ENCODE measurements at regions not wholly inside any gene's neighbourhood (a gene's known extent, or its start where the extent isn't known, plus 50 kb on each side); places are given as distances from the start of the nearest gene placed in this dataset.

DNA sequence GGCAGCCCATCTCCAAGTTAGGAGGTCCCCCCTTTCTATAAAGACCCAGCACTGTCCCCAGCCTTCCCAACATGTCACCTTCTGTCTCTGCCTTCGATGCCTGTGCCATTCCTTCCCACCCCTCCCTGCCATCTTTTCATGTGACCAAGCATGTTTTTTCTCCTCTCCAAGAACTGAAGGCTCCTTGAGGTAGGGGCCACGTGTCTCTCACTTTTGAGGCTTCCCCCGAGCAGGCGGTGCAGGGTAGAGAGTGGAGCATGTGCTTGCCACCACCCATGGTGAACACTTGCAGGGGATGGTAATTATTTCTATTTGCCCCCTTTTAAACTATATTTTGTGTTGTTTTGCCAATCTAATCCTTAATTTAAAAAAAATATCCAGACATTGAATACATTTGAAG is 168.4 kb downstream of the ACKR3 start:
- TF ChIP-seq EP300 (IDR thresholded peaks at IDR 0.05) = no peak
- no peak for TF ChIP-seq POLR2A (IDR thresholded peaks at IDR 0.05)
- TF ChIP-seq POLR2AphosphoS5 (IDR thresholded peaks at IDR 0.05) = no peak
- TF ChIP-seq CTCF (IDR thresholded peaks at IDR 0.05) = no peak
- no peak for DNase-seq
- Histone ChIP-seq H3K27ac (no peak overlapping the region), H3K4me1 (peaks cover 0 to 4% (median 0%) of the 10 kb centered on the region in 4 donors), H3K27me3 (no peaks in the 10 kb centered on the region), H3K4me3 (no peak overlapping the region), H3K9me3 (no peaks in the 10 kb centered on the region), H3K36me3 (no peaks in the 10 kb centered on the region)
- 87 to 93% (median 93%) methylated on average over 4 of the region's 4 CpGs for WGBS, 5 donors
- intact Hi-C loops (cut with DNase I; ENCODE audit: low total_unique reads) = no loop called here

DNA sequence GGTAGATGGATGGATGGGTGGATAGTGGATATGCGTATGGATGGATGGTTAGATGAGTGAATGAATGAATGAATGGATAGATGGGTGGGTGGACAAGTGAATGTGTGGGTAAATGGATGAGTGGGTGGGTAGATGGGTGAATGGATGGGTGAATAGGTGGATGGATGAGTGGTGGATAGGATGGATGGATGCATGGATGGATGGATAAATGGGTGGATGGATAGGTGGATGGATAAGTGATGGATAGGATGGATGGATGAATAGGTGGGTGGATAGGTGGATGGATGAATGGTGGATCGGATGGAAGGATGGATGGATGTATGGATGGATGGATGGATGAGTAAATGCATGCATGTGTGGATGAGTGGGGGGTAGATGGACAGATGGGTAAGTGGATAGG is 169.3 kb downstream of the ACKR3 start:
- no peaks in the 10 kb centered on the region for H3K36me3 ChIP-seq
- peaks cover 0 to 4% (median 0%) of the 10 kb centered on the region in 4 donors for H3K4me1 ChIP-seq
- TF ChIP-seq CTCF (IDR thresholded peaks at IDR 0.05) = no peak
- TF ChIP-seq EP300 (IDR thresholded peaks at IDR 0.05) = no peak
- TF ChIP-seq POLR2A (IDR thresholded peaks at IDR 0.05) = no peak
- TF ChIP-seq POLR2AphosphoS5 (IDR thresholded peaks at IDR 0.05) = no peak
- intact Hi-C loops (cut with DNase I; ENCODE audit: low total_unique reads) = no loop called here
- no peaks in the 10 kb centered on the region for H3K9me3 ChIP-seq
- DNase-seq = no peak
- no peak overlapping the region for H3K4me3 ChIP-seq
- H3K27me3 ChIP-seq = no peaks in the 10 kb centered on the region
- H3K27ac ChIP-seq = no peak overlapping the region
- WGBS, 5 donors = 74 to 95% (median 94%) methylated on average over 2 of the region's 2 CpGs

DNA sequence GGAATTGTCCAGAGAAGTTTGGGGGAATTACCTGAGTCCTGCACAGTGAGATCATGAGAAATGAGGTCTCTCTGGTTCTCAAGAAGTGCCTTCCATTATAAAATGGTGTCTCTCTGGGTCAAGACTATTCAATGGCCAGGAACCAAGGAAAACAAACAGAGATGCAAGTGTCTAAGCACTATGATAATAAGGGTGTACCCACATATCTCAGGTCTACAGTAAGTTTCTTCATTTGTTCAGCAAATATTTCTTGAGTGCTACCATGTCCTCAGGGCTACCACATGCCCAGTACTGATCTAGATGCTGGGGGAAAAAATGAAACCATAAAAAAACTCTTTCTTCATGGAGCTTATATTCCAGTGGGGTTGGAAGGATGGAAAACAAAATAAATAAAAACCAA is 170.0 kb downstream of the ACKR3 start:
- no peak overlapping the region for H3K27ac ChIP-seq
- intact Hi-C loops (cut with DNase I; ENCODE audit: low total_unique reads) = no loop called here
- H3K27me3 ChIP-seq = no peaks in the 10 kb centered on the region
- H3K4me1 ChIP-seq = peaks cover 0 to 4% (median 0%) of the 10 kb centered on the region in 4 donors
- no peak for TF ChIP-seq CTCF (IDR thresholded peaks at IDR 0.05)
- TF ChIP-seq EP300 (IDR thresholded peaks at IDR 0.05) = no peak
- TF ChIP-seq POLR2AphosphoS5 (IDR thresholded peaks at IDR 0.05) = no peak
- no peak for TF ChIP-seq POLR2A (IDR thresholded peaks at IDR 0.05)
- no peaks in the 10 kb centered on the region for H3K9me3 ChIP-seq
- no peak for DNase-seq
- H3K36me3 ChIP-seq = no peaks in the 10 kb centered on the region
- H3K4me3 ChIP-seq = no peak overlapping the region

DNA sequence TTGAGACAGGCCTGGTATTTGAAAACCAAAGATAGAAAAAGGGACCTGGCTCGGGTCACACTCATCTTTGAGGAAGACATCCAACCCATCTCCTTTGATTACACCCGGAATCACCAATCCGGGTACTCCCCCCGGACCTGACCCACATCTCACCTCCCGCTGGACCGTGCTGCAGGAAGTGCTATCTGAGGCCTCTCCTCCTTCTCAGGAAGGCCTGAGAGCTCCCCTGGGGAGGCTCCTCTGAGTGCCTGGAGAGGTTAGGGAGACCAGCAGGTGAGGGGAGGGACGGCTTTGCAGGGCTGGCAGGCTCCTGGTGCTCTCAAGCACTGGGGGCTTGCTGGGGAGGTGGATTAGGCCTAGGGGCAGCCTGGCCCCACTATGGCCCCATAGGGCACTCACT is 170.9 kb downstream of the ACKR3 start:
- H3K27me3 ChIP-seq = no peaks in the 10 kb centered on the region
- TF ChIP-seq POLR2A (IDR thresholded peaks at IDR 0.05) (no peak), POLR2AphosphoS5 (IDR thresholded peaks at IDR 0.05) (no peak), CTCF (IDR thresholded peaks at IDR 0.05) (no peak), EP300 (IDR thresholded peaks at IDR 0.05) (no peak)
- DNase-seq = no peak
- peaks cover 0 to 4% (median 2%) of the 10 kb centered on the region in 4 donors for H3K4me1 ChIP-seq
- intact Hi-C loops (cut with DNase I; ENCODE audit: low total_unique reads) = no loop called here
- WGBS, 5 donors = 77 to 84% (median 83%) methylated on average over 7 of the region's 7 CpGs
- H3K36me3 ChIP-seq = no peaks in the 10 kb centered on the region
- no peak overlapping the region for H3K27ac ChIP-seq
- no peaks in the 10 kb centered on the region for H3K9me3 ChIP-seq
- H3K4me3 ChIP-seq = no peak overlapping the region
